Activated B cell treated with CpG ODN at 0.5 μM for 24 hours (primary cell): ENCODE measurements at regions not wholly inside any gene's neighbourhood (a gene's known extent, or its start where the extent isn't known, plus 50 kb on each side); places are given as distances from the start of the nearest gene placed in this dataset.

Experiments
- ATAC-seq: fragments of 200-7000 bp; cut with Tn5 transposase; one replicate; pipeline ENCODE4 v1.10.0; 2021; ENCODE audit warnings: low read depth, mild to moderate bottlenecking, moderate library complexity
- CTCF ChIA-PET: fragments of 350-600 bp; sonication (Branson Sonifier 250); formaldehyde crosslinking; loops from one replicate; lab custom pipeline; 2021; ENCODE audit warnings: antibody characterized with exemption; lab: Charles Lee
- POLR2A ChIA-PET: fragments of 350-600 bp; sonication (Branson Sonifier 250); formaldehyde crosslinking; loops from one replicate; lab custom pipeline; 2021; ENCODE audit warnings: antibody characterized with exemption; lab: Charles Lee
- DNase-seq: peaks from one replicate; pipeline ENCODE4 v3.0.0; 2022
- H3K27ac Mint-ChIP-seq: one replicate; pipeline ENCODE4 v1.8.0; 2020; ENCODE audit warnings: mixed read lengths
- H3K27me3 Mint-ChIP-seq: one replicate; pipeline ENCODE4 v1.8.0; 2021; ENCODE audit warnings: mixed read lengths
- H3K36me3 Mint-ChIP-seq: one replicate; pipeline ENCODE4 v1.8.0; 2021; ENCODE audit warnings: low read depth, mixed read lengths
- H3K4me1 Mint-ChIP-seq: one replicate; pipeline ENCODE4 v1.8.0; 2021; ENCODE audit warnings: mixed read lengths
- H3K4me3 Mint-ChIP-seq: one replicate; pipeline ENCODE4 v1.8.0; 2020; ENCODE audit warnings: mild to moderate bottlenecking, mixed read lengths
- H3K9me3 Mint-ChIP-seq: one replicate; pipeline ENCODE4 v1.8.0; 2020; ENCODE audit warnings: mixed read lengths
- intact Hi-C: fragments of 100-400 bp; cut with micrococcal nuclease; formaldehyde crosslinking; loops from one replicate; pipeline ENCODE4 v1.15.1; 2024
- TF ChIP-seq, protein P1 (sequence below): fragments of 200-600 bp; IDR thresholded peaks from one replicate; pipeline ENCODE4 v1.8.0; 2022; ENCODE audit warnings: antibody characterized with exemption, mild to moderate bottlenecking

DNA sequence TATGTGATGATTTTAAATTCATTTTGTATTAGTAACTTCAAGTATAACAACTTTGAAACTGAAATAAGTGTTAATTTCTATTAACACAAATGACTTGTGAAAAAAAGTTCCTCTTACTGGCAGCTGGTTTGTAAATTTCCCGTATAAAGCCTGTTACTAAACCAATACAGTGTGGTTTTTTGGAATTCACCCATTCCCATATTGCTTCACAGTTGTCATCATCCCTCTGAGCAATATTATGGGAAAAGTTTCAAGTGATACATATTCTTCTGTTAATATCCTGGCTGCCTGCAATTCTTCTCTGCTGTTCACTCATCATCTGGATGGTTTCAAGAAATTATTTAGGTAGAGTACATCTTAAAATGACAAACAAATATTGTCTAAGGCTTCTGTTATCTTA lies 1185.1 kb upstream of the C9orf72 start:
- CTCF ChIA-PET: no interaction called here
- Mint-ChIP-seq H3K36me3 (no peaks in the 10 kb centered on the region), H3K4me1 (no peaks in the 10 kb centered on the region), H3K9me3 (no peaks in the 10 kb centered on the region), H3K4me3 (no peak overlapping the region), H3K27ac (no peak overlapping the region), H3K27me3 (no peaks in the 10 kb centered on the region)
- TF ChIP-seq, protein P1, sequence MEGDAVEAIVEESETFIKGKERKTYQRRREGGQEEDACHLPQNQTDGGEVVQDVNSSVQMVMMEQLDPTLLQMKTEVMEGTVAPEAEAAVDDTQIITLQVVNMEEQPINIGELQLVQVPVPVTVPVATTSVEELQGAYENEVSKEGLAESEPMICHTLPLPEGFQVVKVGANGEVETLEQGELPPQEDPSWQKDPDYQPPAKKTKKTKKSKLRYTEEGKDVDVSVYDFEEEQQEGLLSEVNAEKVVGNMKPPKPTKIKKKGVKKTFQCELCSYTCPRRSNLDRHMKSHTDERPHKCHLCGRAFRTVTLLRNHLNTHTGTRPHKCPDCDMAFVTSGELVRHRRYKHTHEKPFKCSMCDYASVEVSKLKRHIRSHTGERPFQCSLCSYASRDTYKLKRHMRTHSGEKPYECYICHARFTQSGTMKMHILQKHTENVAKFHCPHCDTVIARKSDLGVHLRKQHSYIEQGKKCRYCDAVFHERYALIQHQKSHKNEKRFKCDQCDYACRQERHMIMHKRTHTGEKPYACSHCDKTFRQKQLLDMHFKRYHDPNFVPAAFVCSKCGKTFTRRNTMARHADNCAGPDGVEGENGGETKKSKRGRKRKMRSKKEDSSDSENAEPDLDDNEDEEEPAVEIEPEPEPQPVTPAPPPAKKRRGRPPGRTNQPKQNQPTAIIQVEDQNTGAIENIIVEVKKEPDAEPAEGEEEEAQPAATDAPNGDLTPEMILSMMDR: no peak
- DNase-seq: no peak
- POLR2A ChIA-PET: no interaction called here
- ATAC-seq: no peak
- intact Hi-C loops: no loop called here

DNA sequence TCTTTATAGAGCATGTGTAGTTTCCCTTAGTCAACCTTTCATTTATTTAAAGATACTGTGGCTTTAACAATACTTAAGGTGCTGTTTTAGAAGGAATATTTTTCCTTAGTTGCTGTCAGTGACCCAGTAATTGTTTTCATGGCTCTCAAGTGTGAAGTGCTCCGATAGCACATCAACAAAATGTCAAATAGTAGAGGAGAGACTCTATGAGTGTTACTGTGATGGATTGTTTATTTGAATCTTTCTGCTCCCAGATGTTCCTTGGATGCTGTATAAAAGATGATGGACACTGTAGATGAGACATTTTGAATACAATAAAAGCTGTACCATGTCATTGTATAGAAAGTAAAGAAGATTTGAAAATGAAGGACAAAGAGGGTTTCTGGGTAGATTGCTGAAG lies 1185.7 kb upstream of the C9orf72 start:
- Mint-ChIP-seq H3K9me3 (no peaks in the 10 kb centered on the region), H3K27me3 (no peaks in the 10 kb centered on the region), H3K36me3 (no peaks in the 10 kb centered on the region), H3K4me3 (no peak overlapping the region), H3K4me1 (no peaks in the 10 kb centered on the region), H3K27ac (no peak overlapping the region)
- no peak for DNase-seq
- ChIA-PET CTCF (no interaction called here), POLR2A (no interaction called here)
- TF ChIP-seq, protein P1: no peak
- intact Hi-C loops: no loop called here
- ATAC-seq: no peak

DNA sequence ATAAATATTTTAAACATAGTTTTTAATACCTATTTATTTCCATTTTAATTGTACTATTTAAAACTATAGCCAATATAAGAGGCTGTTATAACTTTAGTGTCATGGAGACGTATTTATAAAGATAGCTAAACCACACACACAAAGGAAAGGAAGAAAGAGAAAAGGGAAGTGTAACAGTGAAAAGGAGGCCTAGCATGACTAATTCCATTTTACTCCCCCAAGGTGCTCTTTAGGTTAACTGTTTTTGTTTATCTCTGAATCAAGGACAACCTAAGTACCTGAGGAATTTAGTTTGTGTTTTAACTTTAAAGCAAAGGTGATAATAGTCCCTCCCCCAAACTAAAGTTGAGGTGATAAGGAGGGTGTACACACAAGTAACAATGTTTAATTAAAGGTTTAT lies 1188.9 kb upstream of the C9orf72 start:
- no peaks in the 10 kb centered on the region for H3K36me3 Mint-ChIP-seq
- ATAC-seq (no peak), DNase-seq (no peak)
- H3K27ac Mint-ChIP-seq: no peak overlapping the region
- H3K4me1 Mint-ChIP-seq: no peaks in the 10 kb centered on the region
- no peaks in the 10 kb centered on the region for H3K27me3 Mint-ChIP-seq
- H3K4me3 Mint-ChIP-seq: no peak overlapping the region
- TF ChIP-seq, protein P1: no peak
- ChIA-PET POLR2A (interaction anchor here (0.6 kb wide), 1 partner anchor 9 kb away, joined by 3 read pairs; no protein-coding TSS in a partner anchor), CTCF (no interaction called here)
- intact Hi-C loops: no loop called here
- H3K9me3 Mint-ChIP-seq: no peaks in the 10 kb centered on the region

DNA sequence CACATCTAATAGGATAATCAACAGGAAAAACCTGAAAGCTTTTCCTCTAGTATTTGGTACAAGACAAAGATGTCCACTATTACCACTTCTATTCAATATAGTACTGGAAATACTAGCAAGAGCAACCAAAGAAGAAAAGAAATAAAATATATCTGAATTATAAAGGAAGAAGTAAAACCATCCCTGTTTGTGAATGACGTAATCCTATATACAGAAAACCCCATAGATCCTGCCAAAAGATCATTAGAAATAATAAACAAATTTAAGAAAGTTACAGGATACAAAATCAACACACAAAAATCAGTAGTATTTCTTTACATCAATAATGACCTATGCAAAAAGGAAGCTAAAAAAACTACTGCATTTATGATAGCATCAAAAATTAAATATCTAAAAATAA lies 1191.3 kb upstream of the C9orf72 start:
- no peak overlapping the region for H3K27ac Mint-ChIP-seq
- H3K36me3 Mint-ChIP-seq: no peaks in the 10 kb centered on the region
- no peaks in the 10 kb centered on the region for H3K9me3 Mint-ChIP-seq
- no peaks in the 10 kb centered on the region for H3K27me3 Mint-ChIP-seq
- CTCF ChIA-PET: no interaction called here
- no peak for DNase-seq
- intact Hi-C loops: no loop called here
- POLR2A ChIA-PET: no interaction called here
- TF ChIP-seq, protein P1: no peak
- no peak overlapping the region for H3K4me3 Mint-ChIP-seq
- no peak for ATAC-seq
- no peaks in the 10 kb centered on the region for H3K4me1 Mint-ChIP-seq

DNA sequence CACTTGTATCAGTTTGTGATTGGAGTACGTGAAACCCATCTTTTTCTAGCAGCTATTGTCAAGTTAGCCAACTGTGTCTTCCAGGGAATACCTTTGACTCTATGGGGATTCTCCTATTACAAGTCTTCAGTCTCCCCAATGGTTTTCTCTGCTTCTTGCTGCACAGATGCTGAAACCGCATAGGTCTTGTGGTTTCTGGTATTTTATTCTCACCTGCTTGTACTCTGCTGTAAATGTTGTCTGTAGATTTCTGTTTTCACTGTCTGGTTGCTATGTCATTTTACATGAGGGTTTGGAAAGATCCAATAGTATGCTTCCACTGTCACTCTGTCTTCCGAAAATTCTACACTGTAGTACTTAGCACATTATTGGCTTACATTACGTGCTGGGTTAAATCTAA lies 1196.9 kb upstream of the C9orf72 start:
- ChIA-PET POLR2A (no interaction called here), CTCF (no interaction called here)
- Mint-ChIP-seq H3K27me3 (no peaks in the 10 kb centered on the region), H3K27ac (no peak overlapping the region), H3K4me3 (no peak overlapping the region), H3K36me3 (no peaks in the 10 kb centered on the region), H3K4me1 (no peaks in the 10 kb centered on the region), H3K9me3 (no peaks in the 10 kb centered on the region)
- intact Hi-C loops: no loop called here
- ATAC-seq (no peak), DNase-seq (no peak)
- TF ChIP-seq, protein P1: no peak
